Astrocyte of the spinal cord (primary cell): ENCODE measurements at regions not wholly inside any gene's neighbourhood (a gene's known extent, or its start where the extent isn't known, plus 50 kb on each side); places are given as distances from the start of the nearest gene placed in this dataset.
A peak's percentile ranks its signal among the peaks of the same experiment; 100 is the strongest.

Experiments used
- DNase-seq: peaks from one replicate; pipeline ENCODE4 v3.0.0; 2011; ENCODE audit warnings: low read depth, low spot score
- H3K4me3 ChIP-seq: 2 replicates; pipeline ENCODE4 v1.5.1; 2011; ENCODE audit warnings: low read depth, mild to moderate bottlenecking, low read length, moderate library complexity
- in situ Hi-C: cut with HindIII; loops from 2 replicates; pipeline ENCODE4 v1.10.0; 2017; ENCODE audit warnings: low sequenced_read_pairs
- TF ChIP-seq, protein P1 (sequence below): IDR thresholded peaks from 2 replicates; pipeline ENCODE4 v1.5.1; 2012; ENCODE audit warnings: low read depth, mild to moderate bottlenecking, low read length, inconsistent platforms

- no peak overlapping the region for H3K4me3 ChIP-seq
- in situ Hi-C loops = no loop called here
Measured at GRCh38 chr9:80156262-80156661, 584.5 kb downstream of the TLE4 start.

GRCh38 chr9:80147866-80148265 lies 576.1 kb downstream of the TLE4 start:
- TF ChIP-seq, protein P1, sequence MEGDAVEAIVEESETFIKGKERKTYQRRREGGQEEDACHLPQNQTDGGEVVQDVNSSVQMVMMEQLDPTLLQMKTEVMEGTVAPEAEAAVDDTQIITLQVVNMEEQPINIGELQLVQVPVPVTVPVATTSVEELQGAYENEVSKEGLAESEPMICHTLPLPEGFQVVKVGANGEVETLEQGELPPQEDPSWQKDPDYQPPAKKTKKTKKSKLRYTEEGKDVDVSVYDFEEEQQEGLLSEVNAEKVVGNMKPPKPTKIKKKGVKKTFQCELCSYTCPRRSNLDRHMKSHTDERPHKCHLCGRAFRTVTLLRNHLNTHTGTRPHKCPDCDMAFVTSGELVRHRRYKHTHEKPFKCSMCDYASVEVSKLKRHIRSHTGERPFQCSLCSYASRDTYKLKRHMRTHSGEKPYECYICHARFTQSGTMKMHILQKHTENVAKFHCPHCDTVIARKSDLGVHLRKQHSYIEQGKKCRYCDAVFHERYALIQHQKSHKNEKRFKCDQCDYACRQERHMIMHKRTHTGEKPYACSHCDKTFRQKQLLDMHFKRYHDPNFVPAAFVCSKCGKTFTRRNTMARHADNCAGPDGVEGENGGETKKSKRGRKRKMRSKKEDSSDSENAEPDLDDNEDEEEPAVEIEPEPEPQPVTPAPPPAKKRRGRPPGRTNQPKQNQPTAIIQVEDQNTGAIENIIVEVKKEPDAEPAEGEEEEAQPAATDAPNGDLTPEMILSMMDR = no peak
- DNase-seq = no peak
- in situ Hi-C loops = no loop called here
- no peak overlapping the region for H3K4me3 ChIP-seq

More at GRCh38 chr9:80156262-80156661, 584.5 kb downstream of the TLE4 start:
- TF ChIP-seq, protein P1 = no peak
- no peak for DNase-seq

- peak; percentile 35 for DNase-seq
- in situ Hi-C loops = no loop called here
- no peak overlapping the region for H3K4me3 ChIP-seq
- TF ChIP-seq, protein P1 = peak; percentile 41
Measured at GRCh38 chr9:80146466-80146865, 574.7 kb downstream of the TLE4 start.

DNA sequence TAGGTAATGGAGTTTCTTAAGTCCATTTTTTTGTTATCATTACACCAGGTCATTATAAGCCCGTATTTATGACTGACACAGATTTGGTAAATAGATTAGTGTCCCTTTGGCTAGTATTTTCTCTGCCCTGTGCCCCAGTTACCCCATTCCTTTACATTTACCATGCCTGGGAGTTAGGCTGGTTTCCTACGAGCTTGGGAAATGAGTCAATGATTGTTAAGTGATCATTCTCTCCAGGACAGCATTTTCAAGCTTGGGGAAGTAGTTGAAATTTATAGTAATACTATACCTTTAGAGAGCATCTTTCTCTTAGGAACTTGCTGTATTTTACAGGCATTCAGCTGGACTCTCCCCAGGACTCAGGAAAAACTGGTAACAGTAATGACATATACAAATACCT lies 573.1 kb downstream of the TLE4 start:
- no peak overlapping the region for H3K4me3 ChIP-seq
- TF ChIP-seq, protein P1 = no peak
- in situ Hi-C loops = no loop called here
- DNase-seq = peak; percentile 8

- no peak overlapping the region for H3K4me3 ChIP-seq
- in situ Hi-C loops = no loop called here
- TF ChIP-seq, protein P1 = no peak
- DNase-seq = peak; percentile 11
Measured at GRCh38 chr9:80144406-80144805, 572.6 kb downstream of the TLE4 start.

- H3K4me3 ChIP-seq = no peak overlapping the region
- TF ChIP-seq, protein P1 = no peak
- no peak for DNase-seq
- in situ Hi-C loops = no loop called here
Measured at GRCh38 chr9:80143899-80144298, 572.1 kb downstream of the TLE4 start.

DNA sequence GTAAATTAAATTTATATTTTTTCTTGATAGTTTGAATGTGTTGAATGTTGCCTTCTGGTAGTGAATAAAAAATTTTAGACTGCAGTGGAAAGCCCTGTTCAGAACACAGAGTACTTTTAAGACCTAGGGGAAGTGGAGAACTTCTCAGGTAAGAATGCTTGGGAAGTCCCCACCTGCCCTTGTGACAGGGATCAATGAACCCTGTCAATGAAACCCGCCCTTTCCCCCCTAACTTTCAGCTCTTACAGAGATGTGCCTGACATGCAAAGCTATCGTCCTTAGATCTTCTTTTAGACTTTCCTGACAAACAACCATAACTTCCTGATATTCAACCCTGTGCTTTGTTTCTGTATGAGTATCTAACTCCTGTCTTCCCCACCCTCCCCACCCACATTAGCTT lies 562.7 kb downstream of the TLE4 start:
- in situ Hi-C loops = no loop called here
- H3K4me3 ChIP-seq = no peak overlapping the region
- TF ChIP-seq, protein P1 = no peak
- no peak for DNase-seq
